CD4-positive, alpha-beta T cell (primary cell): ENCODE measurements at regions not wholly inside any gene's neighbourhood (a gene's known extent, or its start where the extent isn't known, plus 50 kb on each side); places are given as distances from the start of the nearest gene placed in this dataset.

ENCODE experiments used
- ATAC-seq: fragments of 200-7000 bp; cut with Tn5 transposase; one replicate; pipeline ENCODE4 v1.10.0; 2022; ENCODE audit warnings: mild to moderate bottlenecking; ENCODE audit not compliant: poor library complexity
- CTCF ChIA-PET: fragments of 350-600 bp; sonication (Branson Sonifier 250); formaldehyde crosslinking; loops from one replicate; lab custom pipeline; 2021; ENCODE audit warnings: antibody characterized with exemption, inconsistent platforms; lab: Charles Lee
- POLR2A ChIA-PET: fragments of 350-600 bp; sonication (Branson Sonifier 250); formaldehyde crosslinking; loops from one replicate; lab custom pipeline; 2021; ENCODE audit warnings: antibody characterized with exemption, inconsistent platforms; lab: Charles Lee
- DNase-seq, 14 experiments: peaks; one replicate each; pipeline ENCODE4 v3.0.0-alpha.2; 2013 to 2020; ENCODE audit warnings: mixed read lengths in 2 of 14
- H3K27ac ChIP-seq, 2 donors: one replicate each; pipeline versions ENCODE4 v1.5.1 to v1.7.0; 2013; ENCODE audit warnings: low read length in 2 of 2, low read depth in 1 of 2, mild to moderate bottlenecking in 1 of 2
- H3K27me3 ChIP-seq, 2 experiments: 1 replicate in 1 of 2; 2 replicates in 1 of 2; pipeline versions ENCODE4 v1.6.1 to v1.7.0; 2013; ENCODE audit warnings: low read length in 2 of 2, control low read depth in 1 of 2, mild to moderate bottlenecking in 1 of 2, moderate library complexity in 1 of 2; ENCODE audit not compliant: insufficient read depth in 2 of 2, control insufficient read depth in 1 of 2
- H3K36me3 ChIP-seq: one replicate; pipeline ENCODE4 v1.6.1; 2013; ENCODE audit warnings: low read length, control low read depth; ENCODE audit not compliant: insufficient read depth
- H3K4me1 ChIP-seq: one replicate; pipeline ENCODE4 v1.6.1; 2013; ENCODE audit warnings: low read length, control low read depth; ENCODE audit not compliant: insufficient read depth
- H3K4me3 ChIP-seq: one replicate; pipeline ENCODE4 v1.5.1; 2013; ENCODE audit warnings: mild to moderate bottlenecking, low read length, moderate library complexity
- H3K9me3 ChIP-seq, 2 experiments: 1 replicate in 1 of 2; 2 replicates in 1 of 2; pipeline versions ENCODE4 v1.6.1 to v1.7.0; 2013; ENCODE audit warnings: low read length in 2 of 2, mild to moderate bottlenecking in 2 of 2, control low read depth in 1 of 2, moderate library complexity in 1 of 2; ENCODE audit not compliant: control insufficient read depth in 1 of 2, insufficient read depth in 1 of 2
- H3K27ac Mint-ChIP-seq: one replicate; pipeline ENCODE4 v1.8.0; 2020; ENCODE audit warnings: mixed read lengths
- H3K27me3 Mint-ChIP-seq: one replicate; pipeline ENCODE4 v1.8.0; 2021; ENCODE audit warnings: mixed read lengths
- H3K36me3 Mint-ChIP-seq: one replicate; pipeline ENCODE4 v1.8.0; 2021; ENCODE audit warnings: low read depth, mixed read lengths
- H3K4me1 Mint-ChIP-seq: one replicate; pipeline ENCODE4 v1.8.0; 2021; ENCODE audit warnings: low read depth, mixed read lengths
- H3K4me3 Mint-ChIP-seq: one replicate; pipeline ENCODE4 v1.8.0; 2020; ENCODE audit warnings: mild to moderate bottlenecking, mixed read lengths
- H3K9me3 Mint-ChIP-seq: one replicate; pipeline ENCODE4 v1.8.0; 2020; ENCODE audit warnings: mixed read lengths
- CTCF ChIP-seq: fragments of 200-600 bp; IDR thresholded peaks from one replicate; pipeline ENCODE4 v1.8.0; 2022; ENCODE audit warnings: antibody characterized with exemption, mild to moderate bottlenecking
- intact Hi-C, 2 experiments: fragments of 100-400 bp; cut with DNase I in 1 of 2; cut with micrococcal nuclease in 1 of 2; formaldehyde crosslinking; loops; one replicate each; pipeline versions ENCODE4 v1.15.1 to v1.9.0; 2023 to 2025; cut with DNase I, micrococcal nuclease

- no peak for TF ChIP-seq CTCF
- peaks cover 18% of the 10 kb centered on the region for H3K9me3 Mint-ChIP-seq
- no peaks in the 10 kb centered on the region for H3K27me3 Mint-ChIP-seq
- intact Hi-C loops, result no loop called here
- Histone ChIP-seq H3K4me3 (no peak overlapping the region), H3K27ac (no peak overlapping the region), H3K36me3 (no peaks in the 10 kb centered on the region), H3K4me1 (no peaks in the 10 kb centered on the region), H3K9me3 (peaks cover 0 to 6% of the 10 kb centered on the region in 2 experiments), H3K27me3 (no peaks in the 10 kb centered on the region)
- CTCF ChIA-PET, result no interaction called here
- ATAC-seq, result no peak
- no peak overlapping the region for H3K27ac Mint-ChIP-seq
- H3K4me3 Mint-ChIP-seq, result no peak overlapping the region
- no peaks in the 10 kb centered on the region for H3K36me3 Mint-ChIP-seq
- H3K4me1 Mint-ChIP-seq, result no peaks in the 10 kb centered on the region
- DNase-seq, result no peak
- POLR2A ChIA-PET, result no interaction called here
Measured at GRCh38 chr11:106271686-106272085, 194.2 kb downstream of the AASDHPPT start.

GRCh38 chr11:106275151-106275550 is 197.7 kb downstream of the AASDHPPT start:
- intact Hi-C loops, result no loop called here
- ATAC-seq (no peak), DNase-seq (no peak)
- Histone ChIP-seq H3K27me3 (no peaks in the 10 kb centered on the region), H3K27ac (no peak overlapping the region), H3K4me1 (no peaks in the 10 kb centered on the region), H3K36me3 (no peaks in the 10 kb centered on the region), H3K4me3 (no peak overlapping the region), H3K9me3 (peaks cover 0 to 5% of the 10 kb centered on the region in 2 experiments)
- ChIA-PET POLR2A (no interaction called here), CTCF (no interaction called here)
- TF ChIP-seq CTCF, result no peak
- H3K4me3 Mint-ChIP-seq, result no peak overlapping the region
- H3K36me3 Mint-ChIP-seq, result no peaks in the 10 kb centered on the region
- no peak overlapping the region for H3K27ac Mint-ChIP-seq
- H3K9me3 Mint-ChIP-seq, result peaks cover 11% of the 10 kb centered on the region
- no peaks in the 10 kb centered on the region for H3K27me3 Mint-ChIP-seq
- H3K4me1 Mint-ChIP-seq, result no peaks in the 10 kb centered on the region

- H3K27ac ChIP-seq, result no peak overlapping the region
- intact Hi-C loops, result no loop called here
- no peaks in the 10 kb centered on the region for H3K4me1 ChIP-seq
- peaks cover 11% of the 10 kb centered on the region for H3K9me3 Mint-ChIP-seq
- no peak overlapping the region for H3K4me3 ChIP-seq
- ATAC-seq (no peak), DNase-seq (no peak)
- H3K27me3 ChIP-seq, result no peaks in the 10 kb centered on the region
- H3K36me3 Mint-ChIP-seq, result no peaks in the 10 kb centered on the region
- no peak overlapping the region for H3K4me3 Mint-ChIP-seq
- H3K9me3 ChIP-seq, result peaks cover 0 to 5% of the 10 kb centered on the region in 2 experiments
- no peaks in the 10 kb centered on the region for H3K36me3 ChIP-seq
- H3K27me3 Mint-ChIP-seq, result no peaks in the 10 kb centered on the region
- no peaks in the 10 kb centered on the region for H3K4me1 Mint-ChIP-seq
- POLR2A ChIA-PET, result no interaction called here
- no peak for TF ChIP-seq CTCF
- CTCF ChIA-PET, result no interaction called here
- no peak overlapping the region for H3K27ac Mint-ChIP-seq
Measured at GRCh38 chr11:106276126-106276525, 198.7 kb downstream of the AASDHPPT start.
